NT2/D1 (cell line): ENCODE measurements at regions not wholly inside any gene's neighbourhood (a gene's known extent, or its start where the extent isn't known, plus 50 kb on each side); places are given as distances from the start of the nearest gene placed in this dataset.

ENCODE experiments used
- YY1 ChIP-seq: IDR thresholded peaks from 2 replicates; pipeline ENCODE4 v1.6.1; 2011; ENCODE audit not compliant: insufficient read length, insufficient read depth
- ZNF274 ChIP-seq: IDR thresholded peaks from 2 replicates; pipeline ENCODE4 v1.6.1; 2011; ENCODE audit warnings: mild to moderate bottlenecking, low read depth, low read length

DNA sequence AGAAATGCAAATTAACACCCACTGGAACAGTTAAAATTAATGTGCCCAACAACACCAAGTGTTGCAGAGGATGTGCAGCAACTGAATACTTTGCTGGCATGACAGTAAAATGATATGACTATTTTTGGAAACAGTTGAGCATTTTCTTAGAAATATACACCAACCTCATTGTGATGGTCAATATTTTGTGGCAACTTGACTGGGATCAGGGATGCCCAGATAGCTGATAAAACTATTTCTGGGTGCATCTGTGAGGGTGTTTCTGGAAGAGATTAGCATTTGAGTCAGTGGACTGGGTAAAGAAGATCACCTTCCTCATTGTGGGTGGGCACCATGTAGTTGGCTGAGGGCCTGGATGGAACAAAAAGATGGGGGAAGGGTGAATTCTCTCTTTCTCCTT lies 57.9 kb downstream of the RPLP1 start:
- no peak for TF ChIP-seq YY1
- no peak for TF ChIP-seq ZNF274
